GM12892 (cell line): ENCODE measurements at regions not wholly inside any gene's neighbourhood (a gene's known extent, or its start where the extent isn't known, plus 50 kb on each side); places are given as distances from the start of the nearest gene placed in this dataset.

ENCODE experiments used
- POLR2A ChIP-seq: IDR thresholded peaks from 2 replicates; pipeline ENCODE4 v1.6.1; 2011; ENCODE audit warnings: low read depth, low read length, control low read depth
- TAF1 ChIP-seq: IDR thresholded peaks from 2 replicates; pipeline ENCODE4 v1.6.1; 2011; ENCODE audit warnings: low read depth, mild to moderate bottlenecking, control low read depth, low read length, borderline replicate concordance

DNA sequence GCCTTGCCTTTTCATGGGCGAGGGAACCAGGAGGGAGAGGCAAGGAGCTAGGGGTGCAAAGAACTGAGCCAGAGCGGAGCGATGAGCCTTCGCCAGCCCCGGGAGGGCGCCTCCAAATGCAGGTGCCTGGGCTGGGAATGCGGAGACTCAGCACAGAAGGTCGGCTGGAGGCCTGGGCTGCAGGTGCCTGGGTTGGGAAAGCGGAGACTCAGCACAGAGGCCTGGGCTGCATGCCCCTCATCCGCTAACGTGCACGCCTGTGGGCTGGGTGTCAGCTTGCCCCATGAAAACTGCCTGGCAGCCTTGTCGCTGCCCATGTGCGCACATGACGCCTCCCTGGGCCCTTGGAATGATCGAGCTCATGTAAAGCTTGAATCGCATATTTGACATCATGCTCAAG, 51.8 kb downstream of the POM121L12 start:
- TF ChIP-seq POLR2A (no peak), TAF1 (no peak)
